ENCODE measurements at regions not wholly inside any gene's neighbourhood (a gene's known extent, or its start where the extent isn't known, plus 50 kb on each side); places are given as distances from the start of the nearest gene placed in this dataset.

GRCh38 chr1:165025805-165026204, 330.7 kb downstream of the LMX1A start:
- DNase-seq, result no peak

DNA sequence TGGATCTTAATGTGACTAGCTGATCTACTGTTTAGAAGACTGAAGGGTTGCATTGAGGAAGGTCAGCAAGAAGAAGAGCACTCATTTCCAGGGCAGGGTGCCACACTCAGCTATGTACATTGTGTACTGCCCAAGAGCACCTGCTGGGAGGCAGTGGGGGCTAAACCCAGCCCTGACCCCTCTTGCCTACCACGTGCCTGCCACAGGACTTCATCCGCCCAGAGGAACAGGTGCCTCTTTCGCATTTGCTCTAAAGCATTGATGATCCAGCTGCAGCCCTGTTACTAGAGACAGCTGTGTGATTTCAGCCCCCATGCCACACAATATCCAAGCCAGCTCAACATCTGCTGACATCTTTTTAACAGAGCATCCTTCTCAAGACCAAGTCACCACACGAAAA, 341.8 kb downstream of the LMX1A start:
- no peak for DNase-seq

DNA sequence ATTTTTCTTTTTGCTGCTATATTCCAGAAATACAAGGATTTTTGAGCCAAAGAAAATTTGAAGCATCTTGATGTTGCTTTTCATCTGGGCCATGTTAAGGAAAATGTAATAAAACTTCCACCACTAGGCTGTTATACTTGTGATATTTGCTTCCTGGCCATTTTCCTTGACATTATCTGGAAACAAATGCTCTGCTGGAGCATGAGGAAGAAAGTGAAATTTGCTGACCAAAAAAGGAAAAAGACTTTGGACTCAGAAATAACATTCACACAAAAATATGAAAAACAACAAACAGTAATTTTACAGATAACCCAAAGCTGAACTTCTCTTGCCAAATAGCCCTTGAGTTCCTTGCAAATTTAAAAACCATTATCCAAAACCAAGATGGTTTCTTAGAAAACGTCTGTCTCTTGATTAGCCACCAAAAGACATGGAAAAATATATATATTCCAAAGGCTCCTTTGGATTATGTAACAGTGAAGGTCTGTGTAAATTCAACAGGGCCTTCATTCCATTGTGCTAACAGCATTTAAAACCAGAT, 344.5 kb downstream of the LMX1A start:
- DNase-seq, result no peak

DNA sequence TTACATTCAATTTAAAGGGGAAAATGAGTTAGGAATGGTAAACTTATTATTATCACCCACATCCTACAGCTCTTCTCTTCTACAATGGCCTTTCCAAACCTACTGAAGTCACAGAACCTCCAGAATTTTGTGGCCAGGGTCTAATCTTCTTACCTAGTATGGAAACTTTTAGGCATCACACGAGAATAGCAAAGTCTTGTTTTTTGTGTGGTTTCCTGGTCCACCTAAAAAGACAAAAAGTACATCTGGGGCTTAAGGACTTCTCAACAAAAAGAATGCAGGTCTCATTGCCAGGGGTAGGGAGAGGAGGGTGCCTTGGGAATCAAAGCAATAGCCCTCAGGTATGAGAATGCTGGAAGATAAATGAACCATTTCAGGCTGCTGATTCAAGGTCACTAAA, 345.3 kb downstream of the LMX1A start:
- DNase-seq, result no peak

DNA sequence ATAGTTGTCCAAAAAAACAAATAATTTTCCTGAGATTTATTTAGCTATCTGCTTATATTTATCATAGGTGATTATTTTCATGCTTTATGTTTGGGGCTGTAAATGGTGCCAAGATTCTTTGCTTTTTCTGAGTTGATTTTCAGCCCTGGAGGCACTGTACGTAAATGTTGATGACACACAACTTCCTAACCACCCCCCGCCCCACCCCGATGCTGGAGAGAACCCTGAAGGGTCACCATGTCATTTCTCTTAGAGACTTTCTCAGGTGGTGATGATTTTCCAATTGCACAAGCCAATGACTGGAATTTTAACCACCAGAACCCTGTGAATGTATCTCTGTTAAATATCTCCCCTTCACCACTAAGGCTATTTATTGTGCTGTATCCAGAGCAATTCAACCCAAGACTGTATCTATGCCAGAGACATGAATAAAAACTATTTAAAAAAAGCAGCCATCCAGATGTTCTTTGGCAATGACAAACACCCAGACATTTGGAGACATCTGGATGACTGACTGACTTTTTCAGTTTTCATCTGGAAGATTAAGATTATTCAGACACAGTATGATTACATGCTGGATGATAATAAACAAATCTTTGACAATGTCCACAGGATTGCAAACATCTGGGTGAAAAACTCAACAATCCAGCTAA, 346.0 kb downstream of the LMX1A start:
- DNase-seq, result no peak

GRCh38 chr1:165006831-165007230, 349.7 kb downstream of the LMX1A start:
- DNase-seq, result no peak

DNA sequence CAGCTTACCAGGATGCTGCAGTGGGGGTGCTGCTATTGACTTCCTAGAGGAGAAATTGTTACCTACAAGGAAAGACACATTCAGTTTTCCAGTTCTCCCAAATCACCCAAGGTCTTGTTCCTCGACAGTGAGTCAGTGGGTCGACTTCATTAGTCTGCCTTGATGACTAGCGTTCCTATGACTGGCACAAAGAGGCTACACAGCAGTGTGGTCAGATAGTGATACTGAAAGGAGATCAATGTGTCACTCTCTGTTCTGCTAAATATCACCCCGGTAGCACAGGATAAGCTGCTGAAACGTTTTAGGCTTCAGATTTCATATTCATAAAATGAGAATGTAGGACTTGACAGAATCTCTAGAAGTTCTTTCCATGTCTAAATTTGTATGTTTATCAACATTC, 357.4 kb downstream of the LMX1A start:
- no peak for DNase-seq

DNA sequence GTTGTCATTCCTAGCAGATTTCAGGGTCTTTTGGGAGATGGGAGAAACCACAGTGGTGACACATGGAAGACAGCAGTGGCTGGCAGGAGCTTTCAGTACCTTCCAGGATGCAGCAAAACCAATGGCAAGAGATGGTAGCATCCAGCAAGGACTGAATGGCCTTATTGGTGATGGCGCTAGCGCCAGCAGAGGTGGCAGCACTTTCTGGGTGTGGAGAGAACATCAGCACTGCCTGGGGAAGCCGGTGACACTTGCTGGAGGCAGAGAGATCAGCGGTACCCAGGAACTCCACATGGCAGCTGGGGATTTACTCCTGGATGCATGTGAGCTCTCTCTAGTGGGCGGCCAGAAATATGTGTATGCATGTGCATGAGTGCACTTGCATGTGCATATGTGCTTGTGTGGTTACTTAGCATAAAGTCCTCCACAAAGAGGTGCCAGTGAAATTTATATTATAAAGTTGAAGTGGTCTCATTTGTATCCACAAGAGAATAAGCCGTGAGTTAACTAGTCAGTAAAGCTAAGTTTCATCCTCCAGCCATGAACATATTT, 364.7 kb downstream of the LMX1A start:
- no peak for DNase-seq

- DNase-seq, result no peak
These were observed 373.4 kb downstream of the LMX1A start for GRCh38 chr1:164983023-164983650.

GRCh38 chr1:164982545-164982944, 374.0 kb downstream of the LMX1A start:
- no peak for DNase-seq

- DNase-seq, result no peak
These were observed 379.0 kb downstream of the LMX1A start for GRCh38 chr1:164977561-164977960.

DNA sequence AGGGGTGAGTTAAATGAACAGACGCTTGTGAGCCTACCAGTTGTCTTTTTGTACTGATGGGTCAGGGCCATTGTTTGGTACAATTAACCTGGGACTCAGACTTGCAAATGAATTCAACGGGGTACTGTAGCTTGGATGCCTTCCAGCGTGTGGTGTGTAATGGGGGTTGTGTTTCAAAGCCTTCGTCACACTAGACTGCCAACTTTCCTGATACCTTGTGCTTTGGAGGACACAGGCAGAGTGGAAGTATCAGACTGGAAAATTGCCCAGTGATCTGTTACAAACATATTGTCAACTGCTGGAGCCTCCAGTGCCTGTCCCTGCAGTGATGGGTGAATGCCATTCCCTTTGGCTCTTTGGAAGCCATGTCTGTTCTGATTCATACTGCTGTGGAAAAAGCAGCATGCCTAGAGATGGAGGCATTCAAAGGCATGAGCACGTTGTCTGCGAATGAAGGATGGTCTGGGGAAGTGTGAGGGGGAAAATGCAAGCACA, 384.5 kb downstream of the LMX1A start:
- DNase-seq, result peak; percentile 46

DNA sequence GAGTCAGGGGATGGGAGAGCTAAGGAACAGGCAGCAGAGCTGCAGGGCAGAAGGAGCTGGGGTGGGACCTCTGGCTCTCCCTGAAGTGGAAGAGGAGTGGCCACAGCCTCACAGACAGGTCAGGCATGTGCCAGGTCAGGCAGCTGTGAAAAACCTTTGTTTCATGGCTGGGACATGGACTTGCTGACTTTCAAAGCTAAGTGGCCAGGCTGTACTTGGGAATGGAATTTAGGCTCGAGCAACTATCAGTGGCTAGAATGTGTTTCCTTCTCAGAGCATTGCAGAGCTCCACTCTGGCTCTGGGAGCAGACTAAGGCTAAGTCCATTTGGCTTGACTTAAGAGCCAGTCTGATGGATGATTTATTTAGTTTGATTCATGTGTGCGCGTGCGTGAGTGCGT, 385.1 kb downstream of the LMX1A start:
- DNase-seq, result no peak

DNA sequence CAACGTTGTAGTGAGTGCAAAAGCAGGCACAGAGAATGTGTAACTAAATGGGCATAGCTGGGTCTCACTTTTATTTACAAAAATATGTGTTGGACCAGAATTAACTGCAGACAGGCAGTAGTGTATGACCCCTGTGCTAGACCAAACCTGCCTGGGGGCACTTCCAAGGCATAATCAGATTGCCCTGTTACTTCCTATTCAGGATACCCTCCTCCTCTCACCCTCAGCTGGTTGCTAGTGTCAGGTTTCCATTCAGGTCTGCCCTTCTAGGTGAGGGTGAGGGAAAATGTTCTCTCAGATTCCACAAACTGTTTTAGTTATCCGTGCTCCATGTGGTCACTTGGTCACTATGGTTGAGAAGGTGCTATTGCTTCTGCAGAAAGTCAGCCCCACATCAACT, 387.3 kb downstream of the LMX1A start:
- DNase-seq, result no peak

- DNase-seq, result no peak
These were observed 389.2 kb downstream of the LMX1A start for GRCh38 chr1:164967300-164967699.

DNA sequence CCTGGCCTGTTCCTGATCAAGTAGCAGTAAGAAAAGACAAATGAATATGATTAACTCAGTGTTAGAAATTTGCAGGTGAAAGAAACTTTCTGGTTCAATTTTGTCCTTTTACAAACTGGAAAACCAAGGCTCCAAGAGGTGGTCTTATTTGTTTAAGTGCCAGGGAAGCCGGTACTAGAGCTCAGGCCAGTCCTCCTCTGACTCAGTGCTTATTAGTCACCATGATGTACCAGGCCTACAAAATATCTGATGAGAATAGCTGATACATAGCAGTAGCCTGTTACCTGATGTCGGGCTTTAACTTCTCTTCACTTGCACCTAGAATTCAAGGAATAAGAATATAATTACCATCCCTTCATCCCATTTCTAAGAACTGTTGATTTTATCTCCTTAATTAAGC, 394.8 kb downstream of the LMX1A start:
- DNase-seq, result no peak

- DNase-seq, result no peak
These were observed 397.3 kb downstream of the LMX1A start for GRCh38 chr1:164958982-164959768.

DNA sequence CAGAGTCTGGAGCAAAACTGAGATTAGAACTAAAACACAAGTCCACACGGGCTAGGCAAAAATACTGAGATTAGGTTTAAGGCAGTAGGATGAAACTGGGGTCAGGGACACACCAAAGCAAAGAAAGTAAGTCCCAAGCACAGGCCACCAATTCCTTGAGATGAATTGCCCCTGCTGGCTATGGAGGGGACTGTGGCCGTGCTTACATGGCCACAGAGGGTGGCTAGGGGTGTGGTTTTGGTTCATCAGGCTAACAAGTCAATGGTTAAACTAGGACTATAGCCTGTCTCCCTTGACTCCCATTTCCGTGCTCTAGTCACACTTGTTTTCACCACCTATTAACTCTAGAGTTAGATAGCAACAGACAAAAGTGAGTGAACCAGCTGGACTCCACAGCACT, 394.8 kb downstream of the PBX1 start:
- no peak for DNase-seq

GRCh38 chr1:164953098-164953497, 394.1 kb downstream of the PBX1 start:
- no peak for DNase-seq

DNA sequence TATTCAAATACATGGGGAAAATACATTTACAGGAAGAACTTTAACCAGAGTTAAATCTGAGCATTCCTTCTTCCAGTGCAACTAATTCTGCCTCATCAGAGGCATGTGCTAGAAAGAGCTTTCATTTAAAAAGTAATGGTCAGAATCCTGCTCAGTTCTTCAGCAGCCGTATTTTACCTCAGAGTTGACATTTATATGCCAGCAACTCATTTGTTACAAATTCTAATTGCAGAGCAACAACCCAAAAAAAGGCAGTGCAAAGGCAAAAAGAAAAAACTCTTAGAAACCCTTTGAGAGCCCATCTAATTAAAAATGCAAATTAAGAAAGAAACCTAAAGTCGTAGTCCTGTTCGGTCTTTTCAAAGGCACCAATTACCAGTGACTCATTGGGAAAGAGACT, 392.5 kb downstream of the PBX1 start:
- DNase-seq, result no peak

GRCh38 chr1:164950541-164950986, 391.6 kb downstream of the PBX1 start:
- no peak for DNase-seq

DNA sequence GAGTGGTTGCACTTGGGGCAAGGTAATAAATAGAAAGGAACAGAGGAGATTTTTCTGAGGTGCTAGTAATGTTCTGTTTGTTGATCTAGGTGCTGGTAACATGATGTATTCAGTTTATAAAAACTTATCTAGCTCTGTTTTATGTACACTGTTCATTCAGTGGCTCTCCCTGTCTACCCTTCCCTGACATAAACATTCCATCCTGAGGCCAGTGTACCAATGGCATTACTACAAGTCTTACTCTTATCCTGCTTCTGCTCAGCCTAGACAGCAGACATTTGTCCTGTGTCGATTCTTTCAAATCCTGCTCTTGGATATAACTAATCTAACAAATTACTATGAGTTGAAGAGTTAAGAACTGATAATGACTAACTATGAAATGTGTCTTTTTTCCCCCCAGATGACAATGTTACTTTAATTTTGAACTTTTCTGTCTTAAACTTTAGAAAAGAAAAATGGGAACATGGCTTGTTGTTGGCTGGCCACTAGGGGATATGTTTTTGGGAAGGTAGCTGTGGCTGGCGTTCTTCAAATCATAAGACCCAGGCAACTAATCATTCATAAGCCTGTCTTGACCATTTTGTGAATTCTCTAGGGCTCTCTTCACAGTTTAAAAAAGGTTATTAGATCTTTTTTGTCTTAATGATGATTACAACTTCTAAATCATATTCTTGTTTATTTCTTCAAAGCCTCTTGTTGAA, 390.9 kb downstream of the PBX1 start:
- DNase-seq, result no peak

- DNase-seq, result no peak
These were observed 389.1 kb downstream of the PBX1 start for GRCh38 chr1:164948101-164948500.
